ENCODE measurements at regions not wholly inside any gene's neighbourhood (a gene's known extent, or its start where the extent isn't known, plus 50 kb on each side); places are given as distances from the start of the nearest gene placed in this dataset.

- no peaks in the 10 kb centered on the region for H3K36me3 Mint-ChIP-seq (ENCODE audit: low read depth)
- peak overlapping the region; percentile 66 for H3K27ac Mint-ChIP-seq (ENCODE audit: unreplicated experiment)
- H3K4me3 Mint-ChIP-seq (ENCODE audit: unreplicated experiment): no peak overlapping the region
- H3K9me3 Mint-ChIP-seq (ENCODE audit: low read depth): peaks cover 7% of the 10 kb centered on the region
- no peaks in the 10 kb centered on the region for H3K27me3 Mint-ChIP-seq (ENCODE audit: low read depth)
- H3K4me1 Mint-ChIP-seq (ENCODE audit: low read depth): peaks cover 20% of the 10 kb centered on the region
- DNase-seq (ENCODE audit: low spot score): no peak
- TF ChIP-seq CTCF (IDR thresholded peaks at IDR 0.05): no peak
Observed at GRCh38 chr5:27240791-27241190, 202.4 kb upstream of the CDH9 start.

GRCh38 chr5:27234916-27235315 lies 196.5 kb upstream of the CDH9 start:
- H3K27ac Mint-ChIP-seq (ENCODE audit: unreplicated experiment): no peak overlapping the region
- no peak for TF ChIP-seq CTCF (IDR thresholded peaks at IDR 0.05)
- peaks cover 4% of the 10 kb centered on the region for H3K9me3 Mint-ChIP-seq (ENCODE audit: low read depth)
- DNase-seq (ENCODE audit: low spot score): no peak
- H3K4me1 Mint-ChIP-seq (ENCODE audit: low read depth): no peaks in the 10 kb centered on the region
- H3K36me3 Mint-ChIP-seq (ENCODE audit: low read depth): no peaks in the 10 kb centered on the region
- no peaks in the 10 kb centered on the region for H3K27me3 Mint-ChIP-seq (ENCODE audit: low read depth)
- H3K4me3 Mint-ChIP-seq (ENCODE audit: unreplicated experiment): no peak overlapping the region

GRCh38 chr5:27221410-27221809 lies 183.0 kb upstream of the CDH9 start:
- Mint-ChIP-seq H3K9me3 (ENCODE audit: low read depth) (no peaks in the 10 kb centered on the region), H3K36me3 (ENCODE audit: low read depth) (no peaks in the 10 kb centered on the region), H3K4me3 (ENCODE audit: unreplicated experiment) (no peak overlapping the region), H3K4me1 (ENCODE audit: low read depth) (no peaks in the 10 kb centered on the region), H3K27me3 (ENCODE audit: low read depth) (peaks cover 10% of the 10 kb centered on the region), H3K27ac (ENCODE audit: unreplicated experiment) (no peak overlapping the region)
- no peak for DNase-seq (ENCODE audit: low spot score)
- TF ChIP-seq CTCF (IDR thresholded peaks at IDR 0.05): no peak

GRCh38 chr5:27220752-27221151 lies 182.4 kb upstream of the CDH9 start:
- Mint-ChIP-seq H3K4me1 (ENCODE audit: low read depth) (no peaks in the 10 kb centered on the region), H3K27me3 (ENCODE audit: low read depth) (peaks cover 10% of the 10 kb centered on the region), H3K9me3 (ENCODE audit: low read depth) (no peaks in the 10 kb centered on the region), H3K4me3 (ENCODE audit: unreplicated experiment) (no peak overlapping the region), H3K36me3 (ENCODE audit: low read depth) (no peaks in the 10 kb centered on the region), H3K27ac (ENCODE audit: unreplicated experiment) (no peak overlapping the region)
- TF ChIP-seq CTCF (IDR thresholded peaks at IDR 0.05): no peak
- no peak for DNase-seq (ENCODE audit: low spot score)

DNA sequence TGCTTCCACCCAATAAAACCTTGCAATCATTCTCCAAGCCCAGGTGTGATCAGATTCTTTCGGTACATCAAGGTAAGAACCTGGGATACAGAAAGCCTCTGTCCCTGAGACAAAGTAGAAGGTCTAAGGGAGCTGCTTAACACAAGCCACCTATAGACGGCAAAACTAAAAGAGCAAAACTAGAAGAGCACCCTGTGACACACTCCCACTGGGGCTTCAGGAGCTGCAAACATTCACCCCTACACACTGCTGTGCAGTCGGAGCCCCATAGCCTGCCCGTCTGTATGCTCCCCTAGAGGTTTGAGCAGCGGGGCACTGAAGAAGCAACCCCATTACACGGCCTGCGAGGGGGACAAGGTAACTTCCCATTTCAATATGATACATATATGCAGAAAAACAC lies 179.6 kb upstream of the CDH9 start:
- no peak for TF ChIP-seq CTCF (IDR thresholded peaks at IDR 0.05)
- no peaks in the 10 kb centered on the region for H3K9me3 Mint-ChIP-seq (ENCODE audit: low read depth)
- no peaks in the 10 kb centered on the region for H3K36me3 Mint-ChIP-seq (ENCODE audit: low read depth)
- no peak overlapping the region for H3K4me3 Mint-ChIP-seq (ENCODE audit: unreplicated experiment)
- DNase-seq (ENCODE audit: low spot score): no peak
- peaks cover 4% of the 10 kb centered on the region for H3K27me3 Mint-ChIP-seq (ENCODE audit: low read depth)
- H3K4me1 Mint-ChIP-seq (ENCODE audit: low read depth): no peaks in the 10 kb centered on the region
- H3K27ac Mint-ChIP-seq (ENCODE audit: unreplicated experiment): no peak overlapping the region
